Stimulated activated CD4-positive, alpha-beta T cell treated with anti-CD3 and anti-CD28 coated beads, Interleukin-1b, Interleukin-23, amount 100 ng/mL, for 1 hour (primary cell): ENCODE measurements at regions not wholly inside any gene's neighbourhood (a gene's known extent, or its start where the extent isn't known, plus 50 kb on each side); places are given as distances from the start of the nearest gene placed in this dataset.
"Not testable (repeated sequence)": the region's sequence is repeated elsewhere in the genome, so short reads cannot be mapped to it uniquely, and the experiment has no call there.

ENCODE experiments used
- DNase-seq, 2 donors: peaks; one replicate each; pipeline ENCODE4 v3.0.0-alpha.2; 2020; ENCODE audit warnings: low read depth in 2 of 2

DNA sequence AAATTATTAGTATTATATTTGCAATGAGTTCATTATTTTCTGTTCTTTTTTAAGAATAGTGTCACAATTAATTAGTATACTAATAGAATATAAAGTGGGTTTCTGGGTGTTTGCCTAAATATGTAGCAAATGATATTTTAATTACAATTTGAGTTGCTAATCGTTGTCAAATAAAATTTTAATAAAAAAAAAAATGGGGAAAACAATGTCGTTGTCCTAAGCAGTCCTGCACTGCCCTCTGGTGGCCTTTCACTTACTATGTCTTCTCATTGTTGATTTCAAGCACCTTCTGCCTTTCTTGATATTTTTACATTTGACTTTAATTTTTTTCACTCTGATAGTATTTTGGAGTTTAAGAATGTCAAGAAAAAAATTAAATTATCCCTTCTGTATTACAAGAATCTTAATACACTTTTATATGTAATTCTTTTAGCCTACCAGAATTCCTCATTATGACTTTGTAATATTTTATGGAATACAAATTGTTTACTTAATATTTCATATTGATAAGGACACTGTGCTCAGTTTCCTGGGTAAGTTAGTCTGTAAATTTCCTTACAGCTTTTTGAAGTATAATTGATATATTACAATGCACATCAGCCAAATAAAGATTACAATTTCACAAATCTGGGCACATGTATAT lies 104.5 kb upstream of the FMN2 start:
- no peak for DNase-seq

GRCh38 chr1:239989990-239990389 lies 101.7 kb upstream of the FMN2 start:
- no peak for DNase-seq

GRCh38 chr1:239992566-239992965 lies 99.1 kb upstream of the FMN2 start:
- not testable (repeated sequence) for DNase-seq

GRCh38 chr1:239993366-239993765 lies 98.3 kb upstream of the FMN2 start:
- no peak for DNase-seq

GRCh38 chr1:239995281-239995680 lies 96.4 kb upstream of the FMN2 start:
- DNase-seq = no peak

GRCh38 chr1:239997160-239997514 lies 94.5 kb upstream of the FMN2 start:
- no peak for DNase-seq

DNA sequence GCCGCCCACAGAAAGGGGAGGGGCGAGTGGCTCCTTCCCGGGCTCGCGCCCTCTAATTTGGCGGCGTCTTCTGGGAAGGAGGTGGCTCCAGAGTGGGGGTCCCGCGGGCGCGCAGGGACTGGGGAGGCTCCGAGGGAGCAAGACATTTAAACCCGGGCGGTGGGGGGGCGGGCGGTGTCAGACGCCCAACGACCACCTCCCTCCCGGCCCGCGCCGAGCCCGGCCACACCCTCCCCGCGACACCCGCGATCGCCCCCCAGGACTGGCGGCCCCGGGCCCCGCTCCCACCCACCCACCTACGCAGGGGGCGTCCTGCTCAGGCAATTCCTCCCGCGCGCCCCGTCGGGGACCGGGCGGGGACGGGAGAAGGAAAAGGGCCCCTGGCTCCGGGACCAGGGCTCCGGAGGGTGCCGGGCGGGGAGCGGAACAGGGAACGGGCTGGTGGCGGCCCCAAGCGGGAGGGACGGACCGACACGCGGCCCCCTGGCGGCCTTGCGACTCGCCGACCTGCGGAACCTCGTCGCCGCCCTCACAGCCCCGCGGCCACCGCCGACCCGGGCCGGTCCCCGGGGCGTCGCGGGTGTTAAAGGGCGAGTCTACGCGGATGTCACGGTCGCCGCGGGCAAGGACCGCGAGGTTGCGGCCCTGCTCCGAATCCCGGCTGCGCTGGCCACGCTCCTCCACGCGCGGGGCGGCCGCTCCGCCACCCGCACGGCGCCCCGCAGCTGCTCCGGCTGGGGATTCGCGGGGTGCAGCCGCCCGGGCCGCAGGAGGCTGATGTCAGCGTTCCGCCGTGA lies 94.0 kb upstream of the FMN2 start:
- DNase-seq = no peak

GRCh38 chr1:239998312-239998649 lies 93.4 kb upstream of the FMN2 start:
- no peak for DNase-seq

- no peak for DNase-seq
Measured at GRCh38 chr1:239999170-239999569, 92.5 kb upstream of the FMN2 start.

DNA sequence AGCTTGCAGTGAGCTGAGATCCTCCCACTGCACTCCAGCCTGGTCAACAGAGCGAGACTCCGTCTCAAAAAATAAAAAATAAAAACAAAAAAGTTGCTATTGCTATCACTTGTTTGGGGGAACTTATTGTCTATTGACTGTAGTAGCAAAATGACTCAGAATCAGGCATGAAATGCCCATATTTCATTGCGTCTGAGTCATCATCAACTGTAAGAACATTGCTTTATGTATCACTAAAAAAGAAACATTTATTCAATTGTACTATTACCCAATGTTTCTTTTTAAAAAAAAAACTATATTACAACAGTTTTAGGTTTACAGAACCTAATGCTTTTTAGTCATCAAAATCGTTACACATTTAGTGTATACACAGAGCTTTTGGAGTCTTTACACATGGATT lies 91.0 kb upstream of the FMN2 start:
- no peak for DNase-seq

DNA sequence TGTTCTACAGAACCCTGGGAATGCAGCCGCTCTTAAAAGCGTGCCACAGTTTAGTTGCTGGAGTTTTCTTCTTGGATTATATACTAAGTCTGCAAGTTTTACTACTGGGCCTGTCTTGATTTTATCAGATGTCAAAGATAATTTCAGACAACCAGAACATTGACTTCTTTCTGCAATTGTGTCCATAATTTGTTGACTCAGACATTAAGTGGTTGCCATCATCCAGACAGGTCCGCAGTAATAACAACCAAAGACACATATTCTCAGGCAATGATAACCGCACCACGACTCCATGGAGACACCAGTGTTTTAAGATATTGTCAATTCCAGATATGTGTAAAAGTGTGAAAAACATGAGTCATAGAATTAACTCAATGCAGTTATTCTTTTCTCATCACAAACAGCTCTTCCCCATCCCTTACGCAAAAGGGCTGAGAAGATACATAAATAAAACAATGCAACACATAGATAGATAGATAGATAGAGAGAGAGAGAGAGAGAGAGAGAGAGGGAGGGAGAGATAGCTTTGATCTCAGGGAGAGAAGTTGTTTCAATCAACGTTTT lies 90.4 kb upstream of the FMN2 start:
- DNase-seq = no peak

GRCh38 chr1:240004086-240004749 lies 87.5 kb upstream of the FMN2 start:
- no peak for DNase-seq

GRCh38 chr1:240005997-240006650 lies 85.6 kb upstream of the FMN2 start:
- DNase-seq = no peak

GRCh38 chr1:240008298-240008697 lies 83.4 kb upstream of the FMN2 start:
- no peak for DNase-seq

DNA sequence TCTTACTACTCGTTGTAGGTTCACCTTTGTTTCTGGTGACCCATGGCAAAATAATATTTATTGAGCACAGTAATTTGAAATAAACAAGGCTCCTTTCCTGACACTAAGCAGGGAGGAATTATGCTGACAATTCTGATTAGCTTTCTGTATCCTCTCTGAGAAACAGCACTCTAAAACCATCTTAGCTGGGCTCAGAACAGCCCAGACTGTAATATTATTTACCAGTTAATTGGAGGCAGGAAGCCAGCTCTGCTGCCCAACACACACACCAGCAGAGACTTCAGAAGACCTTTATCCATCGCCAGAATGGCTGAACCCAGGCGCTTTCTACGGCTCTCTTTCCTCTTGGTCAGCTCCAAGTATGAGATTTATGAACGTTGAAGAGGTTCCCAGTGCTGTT lies 77.6 kb upstream of the FMN2 start:
- no peak for DNase-seq

GRCh38 chr1:240018617-240019016 lies 73.1 kb upstream of the FMN2 start:
- no peak for DNase-seq

DNA sequence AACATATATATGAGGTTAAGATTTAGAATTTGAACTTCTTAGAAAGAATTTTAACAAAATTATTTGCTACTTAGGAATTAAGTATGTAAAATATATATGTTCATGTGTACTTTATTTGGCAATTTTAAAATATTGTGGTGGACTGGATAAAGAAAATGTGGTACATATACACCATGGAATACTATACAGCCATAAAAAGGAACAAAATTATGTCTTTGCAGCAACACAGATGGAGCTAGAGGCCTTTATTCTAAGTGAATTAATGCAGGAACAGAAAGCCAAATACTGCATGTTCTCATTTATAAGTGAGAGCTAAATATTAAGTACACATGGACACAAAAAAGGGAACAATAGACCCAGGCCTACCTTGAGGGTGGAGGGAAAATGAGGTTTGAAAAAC lies 72.2 kb upstream of the FMN2 start:
- DNase-seq = no peak

GRCh38 chr1:240020871-240021270 lies 70.8 kb upstream of the FMN2 start:
- no peak for DNase-seq

- DNase-seq = no peak
Measured at GRCh38 chr1:240021709-240022108, 70.0 kb upstream of the FMN2 start.

DNA sequence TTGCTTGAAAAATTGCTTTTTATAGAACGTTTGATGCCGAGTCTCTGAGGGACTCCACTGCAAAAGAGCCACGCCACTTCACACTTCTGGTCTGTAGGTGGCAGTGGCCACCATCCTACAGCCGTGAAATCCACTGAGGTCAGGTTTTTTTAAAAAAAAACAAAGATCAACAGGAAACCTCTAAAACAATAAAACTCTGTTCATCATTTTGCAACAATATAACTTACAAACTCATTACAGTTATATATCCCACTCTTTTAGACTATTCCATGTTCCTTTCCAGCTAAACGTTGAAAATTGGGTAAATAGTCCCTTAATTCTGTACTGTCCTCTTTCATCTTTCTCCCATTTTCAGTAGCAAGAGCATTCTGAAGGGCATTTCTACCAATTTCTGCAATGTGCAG lies 64.6 kb upstream of the FMN2 start:
- DNase-seq = no peak

GRCh38 chr1:240029418-240029817 lies 62.3 kb upstream of the FMN2 start:
- DNase-seq = no peak

DNA sequence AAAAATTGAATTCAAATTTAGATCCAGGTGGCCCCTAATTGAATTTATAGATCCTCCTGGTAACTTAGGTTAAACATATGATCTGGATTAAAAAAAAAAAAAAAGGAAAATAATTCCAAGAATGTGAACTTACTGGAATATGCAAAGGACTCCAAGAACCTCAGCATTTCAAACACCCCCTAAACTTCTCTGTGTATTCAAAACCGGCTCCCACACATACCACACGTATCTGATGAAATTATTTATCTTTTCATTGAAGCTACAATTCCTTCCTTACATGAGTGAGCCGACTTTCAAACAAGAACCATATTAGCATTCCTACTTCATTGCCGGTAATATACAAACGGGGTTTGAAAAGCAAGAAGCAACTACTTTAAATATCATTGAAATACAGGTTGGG lies 61.4 kb upstream of the FMN2 start:
- DNase-seq = no peak
